ENCODE measurements at regions not wholly inside any gene's neighbourhood (a gene's known extent, or its start where the extent isn't known, plus 50 kb on each side); places are given as distances from the start of the nearest gene placed in this dataset.
"Not testable (repeated sequence)": the region's sequence is repeated elsewhere in the genome, so short reads cannot be mapped to it uniquely, and the experiment has no call there.

DNA sequence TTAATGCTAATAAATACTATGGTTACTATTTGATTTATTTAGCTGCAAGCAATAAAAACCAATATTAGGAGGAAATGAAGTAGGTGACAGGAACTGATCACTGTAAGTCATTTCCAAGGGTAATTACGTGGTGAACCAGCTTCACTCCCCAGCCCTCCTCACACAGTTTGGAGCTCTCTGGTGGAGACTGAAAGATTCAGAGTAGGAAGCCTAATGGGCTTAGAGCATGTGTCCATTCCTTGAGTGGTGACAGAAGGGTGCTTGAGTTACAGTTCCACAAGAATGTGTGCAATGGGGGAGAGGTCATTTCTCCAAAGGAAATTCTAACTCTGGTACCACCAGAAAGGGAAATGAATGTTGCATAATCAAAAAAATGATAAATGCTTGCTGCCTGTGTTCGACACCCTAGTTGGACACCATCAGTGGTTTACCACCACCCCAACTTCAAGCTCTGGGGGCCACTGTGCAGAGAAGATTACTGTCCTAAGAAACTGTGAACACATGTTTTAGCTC lies 285.1 kb upstream of the MMADHC start:
- CTCF ChIA-PET = no interaction called here

DNA sequence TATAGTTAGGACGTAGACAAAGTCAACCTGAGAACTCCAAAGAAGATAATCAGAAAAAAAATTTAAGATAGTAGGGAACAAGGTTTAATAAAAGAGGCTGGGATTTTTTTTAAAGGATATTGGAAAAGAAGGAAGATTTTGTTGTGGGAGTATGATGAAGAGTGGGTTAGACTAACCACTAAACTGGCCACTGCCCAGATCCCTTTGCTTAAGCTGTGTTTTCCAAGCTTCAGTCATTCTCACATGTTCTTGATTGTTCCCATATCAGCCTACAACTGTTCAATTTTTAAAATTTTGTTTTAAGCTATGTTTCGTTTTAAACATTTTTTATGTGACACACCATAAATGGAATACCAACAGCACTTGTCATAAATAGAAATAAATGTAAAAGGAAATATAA lies 284.5 kb upstream of the MMADHC start:
- H3K27me3 Mint-ChIP-seq (ENCODE audit: low read depth) = no peaks in the 10 kb centered on the region
- POLR2A ChIA-PET = no interaction called here
- H3K9me3 Mint-ChIP-seq (ENCODE audit: insufficient read depth) = no peaks in the 10 kb centered on the region
- no peak overlapping the region for H3K27ac Mint-ChIP-seq
- no peak for ATAC-seq
- DNase-seq = no peak
- no peaks in the 10 kb centered on the region for H3K4me1 Mint-ChIP-seq (ENCODE audit: low read depth)
- H3K36me3 Mint-ChIP-seq (ENCODE audit: low read depth) = no peaks in the 10 kb centered on the region
- CTCF ChIA-PET = no interaction called here
- no peak overlapping the region for H3K4me3 Mint-ChIP-seq

More for the DNA sequence above, 285.1 kb upstream of the MMADHC start:
- no peak overlapping the region for H3K27ac Mint-ChIP-seq
- no peaks in the 10 kb centered on the region for H3K9me3 Mint-ChIP-seq (ENCODE audit: insufficient read depth)
- ATAC-seq (no peak), DNase-seq (no peak)
- H3K4me3 Mint-ChIP-seq = no peak overlapping the region
- H3K4me1 Mint-ChIP-seq (ENCODE audit: low read depth) = no peaks in the 10 kb centered on the region
- no peaks in the 10 kb centered on the region for H3K27me3 Mint-ChIP-seq (ENCODE audit: low read depth)
- no peaks in the 10 kb centered on the region for H3K36me3 Mint-ChIP-seq (ENCODE audit: low read depth)
- POLR2A ChIA-PET = no interaction called here

DNA sequence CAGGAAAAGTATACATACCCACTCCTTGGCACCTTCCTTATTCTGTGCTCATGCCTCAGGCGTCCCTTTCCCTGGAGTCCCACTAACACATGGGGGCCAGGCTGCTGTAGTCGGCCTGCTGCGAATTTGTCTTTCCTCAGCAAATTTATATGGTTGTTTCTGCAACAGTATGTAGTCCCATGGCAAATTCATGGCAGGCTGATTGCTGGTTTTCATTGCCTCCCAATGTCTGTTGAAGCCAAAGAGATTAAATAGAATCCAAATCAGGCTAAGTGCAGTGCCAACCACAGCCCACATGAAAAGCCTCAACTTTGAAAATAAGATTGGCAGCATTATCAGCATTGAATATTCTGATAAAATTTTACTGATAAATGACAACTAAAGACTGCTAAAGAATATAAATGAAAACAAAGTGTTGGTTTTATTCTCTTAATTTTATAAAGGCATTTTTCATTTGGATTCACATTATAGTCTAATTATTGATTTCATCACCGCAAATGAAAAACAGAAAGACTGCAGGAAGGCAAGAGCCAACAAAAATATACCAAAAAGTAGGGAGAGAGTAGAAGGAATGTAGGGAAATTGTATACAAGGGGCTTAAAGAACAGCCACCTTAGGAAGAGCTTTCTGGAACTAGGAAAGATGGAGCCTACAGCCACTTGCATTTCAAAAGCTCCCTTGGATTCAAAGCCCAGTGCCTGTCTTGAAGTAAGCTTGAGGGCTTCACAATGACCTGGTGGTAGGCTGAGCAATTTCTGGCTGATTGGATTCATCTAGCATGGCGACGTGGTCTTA lies 283.7 kb upstream of the MMADHC start:
- H3K27me3 Mint-ChIP-seq (ENCODE audit: low read depth) = no peaks in the 10 kb centered on the region
- H3K27ac Mint-ChIP-seq = no peak overlapping the region
- no peak for ATAC-seq
- H3K9me3 Mint-ChIP-seq (ENCODE audit: insufficient read depth) = no peaks in the 10 kb centered on the region
- H3K4me3 Mint-ChIP-seq = no peak overlapping the region
- ChIA-PET POLR2A (no interaction called here), CTCF (no interaction called here)
- no peaks in the 10 kb centered on the region for H3K36me3 Mint-ChIP-seq (ENCODE audit: low read depth)
- no peak for DNase-seq
- no peaks in the 10 kb centered on the region for H3K4me1 Mint-ChIP-seq (ENCODE audit: low read depth)

DNA sequence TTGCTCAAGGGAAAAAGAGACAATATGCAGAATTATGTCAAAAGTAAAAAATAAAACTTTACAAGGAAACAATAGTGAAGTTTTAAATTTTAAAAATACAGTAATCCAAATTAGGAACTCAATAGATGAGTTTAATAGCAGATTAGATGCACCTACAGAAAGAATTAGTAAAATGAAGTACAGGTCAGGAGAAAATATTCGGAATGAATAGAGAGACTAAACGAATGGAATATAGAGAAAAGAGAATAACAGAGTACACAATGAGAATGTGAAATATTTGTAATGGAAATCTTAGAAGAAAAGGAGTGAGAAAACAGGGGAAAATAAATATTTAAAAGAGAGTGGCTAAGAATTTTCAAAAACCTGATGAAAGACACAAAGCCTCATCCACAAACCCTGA lies 275.7 kb upstream of the MMADHC start:
- DNase-seq (no peak), ATAC-seq (no peak)
- no peaks in the 10 kb centered on the region for H3K36me3 Mint-ChIP-seq (ENCODE audit: low read depth)
- H3K27me3 Mint-ChIP-seq (ENCODE audit: low read depth) = no peaks in the 10 kb centered on the region
- POLR2A ChIA-PET = no interaction called here
- H3K9me3 Mint-ChIP-seq (ENCODE audit: insufficient read depth) = peaks cover 4% of the 10 kb centered on the region
- H3K4me1 Mint-ChIP-seq (ENCODE audit: low read depth) = no peaks in the 10 kb centered on the region
- CTCF ChIA-PET = no interaction called here
- H3K4me3 Mint-ChIP-seq = no peak overlapping the region
- no peak overlapping the region for H3K27ac Mint-ChIP-seq

DNA sequence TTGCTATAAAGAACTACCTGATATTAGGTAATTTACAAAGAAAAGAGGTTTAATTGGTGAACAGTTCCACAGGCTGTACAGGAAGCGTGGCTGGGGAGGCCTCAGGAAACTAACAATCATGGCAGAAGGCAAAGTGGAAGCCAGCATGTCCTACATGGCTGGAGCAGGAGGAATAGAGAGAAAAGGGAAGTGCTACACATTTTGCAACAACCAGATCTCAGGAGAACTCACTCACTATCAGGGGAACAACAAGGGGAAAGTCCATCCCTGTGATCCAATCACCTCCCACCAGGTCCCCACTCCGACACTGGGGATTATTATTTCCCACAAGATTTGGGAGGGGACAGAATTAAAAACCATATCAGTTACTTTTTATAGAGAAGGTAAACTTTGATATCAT lies 273.5 kb upstream of the MMADHC start:
- POLR2A ChIA-PET = no interaction called here
- CTCF ChIA-PET = no interaction called here

DNA sequence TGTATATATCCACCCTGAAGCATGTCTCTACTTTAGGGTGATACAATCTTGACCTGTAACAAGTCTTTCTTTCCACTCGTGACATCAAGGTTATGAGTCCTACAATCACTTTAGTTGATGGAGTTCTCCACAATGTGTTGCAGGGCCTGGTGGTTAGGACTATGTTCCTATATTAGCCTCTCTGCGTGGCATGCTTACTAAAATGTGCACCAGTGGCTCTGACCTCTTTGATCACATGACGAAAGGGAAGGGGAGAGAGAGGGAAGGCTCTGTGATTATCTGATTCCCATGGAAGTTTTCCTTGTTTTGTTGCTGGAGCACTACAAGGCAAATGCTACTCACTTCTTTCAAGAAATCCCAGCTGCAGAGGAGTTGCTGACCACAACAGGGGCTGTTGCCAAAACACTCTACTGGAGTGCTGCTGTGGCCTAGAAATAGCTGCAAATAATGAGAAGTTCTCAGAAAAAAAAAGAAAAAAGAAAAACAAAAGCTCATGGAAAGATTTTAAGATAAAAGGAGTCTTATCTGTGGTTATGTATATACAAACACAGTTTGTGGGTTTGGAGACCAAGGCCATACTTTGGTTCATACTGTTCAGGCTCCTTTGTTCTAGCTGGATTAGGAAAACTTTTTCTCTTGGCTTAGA lies 272.8 kb upstream of the MMADHC start:
- CTCF ChIA-PET = no interaction called here
- Mint-ChIP-seq H3K27ac (no peak overlapping the region), H3K4me3 (no peak overlapping the region), H3K36me3 (ENCODE audit: low read depth) (no peaks in the 10 kb centered on the region), H3K4me1 (ENCODE audit: low read depth) (no peaks in the 10 kb centered on the region), H3K27me3 (ENCODE audit: low read depth) (no peaks in the 10 kb centered on the region), H3K9me3 (ENCODE audit: insufficient read depth) (peaks cover 4% of the 10 kb centered on the region)
- DNase-seq (no peak), ATAC-seq (no peak)
- POLR2A ChIA-PET = no interaction called here

More for the DNA sequence above, 273.5 kb upstream of the MMADHC start:
- Mint-ChIP-seq H3K36me3 (ENCODE audit: low read depth) (no peaks in the 10 kb centered on the region), H3K9me3 (ENCODE audit: insufficient read depth) (peaks cover 4% of the 10 kb centered on the region), H3K27ac (no peak overlapping the region), H3K4me1 (ENCODE audit: low read depth) (no peaks in the 10 kb centered on the region), H3K27me3 (ENCODE audit: low read depth) (no peaks in the 10 kb centered on the region), H3K4me3 (no peak overlapping the region)
- no peak for ATAC-seq
- no peak for DNase-seq

DNA sequence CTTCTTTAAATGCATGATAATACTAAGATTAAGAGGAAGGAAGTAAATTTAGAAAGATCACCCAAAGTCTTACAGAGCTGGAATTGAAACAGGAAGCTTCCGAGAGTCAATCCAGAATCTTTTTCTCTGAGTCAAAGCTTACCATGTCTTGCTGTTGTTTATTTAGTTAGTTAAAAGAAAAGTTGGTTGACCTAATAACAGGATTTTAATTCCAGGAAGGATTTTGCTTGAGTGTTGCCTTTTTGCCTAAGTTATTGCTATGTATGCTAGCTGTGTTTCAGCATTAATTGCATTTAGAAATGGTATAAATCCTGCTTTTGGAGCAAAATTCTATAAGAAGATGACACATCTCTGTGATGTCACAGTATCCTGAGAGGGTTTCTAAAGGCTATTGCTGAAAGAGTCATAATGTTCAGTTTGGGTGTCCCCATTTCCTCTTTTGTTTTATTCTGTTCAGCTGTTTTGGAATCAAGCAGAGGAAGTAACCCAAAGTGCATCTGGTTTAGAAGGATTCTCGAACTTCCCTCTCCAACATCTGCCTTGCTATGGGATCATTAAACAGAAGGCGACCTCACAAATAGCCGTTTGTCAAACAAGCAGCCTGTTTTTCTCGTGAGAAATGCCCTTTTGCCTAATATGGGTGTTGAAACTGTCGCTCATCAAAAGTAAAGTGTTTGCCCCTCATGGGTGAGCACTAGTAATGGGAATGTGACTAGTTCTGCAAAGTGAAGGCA lies 271.5 kb upstream of the MMADHC start:
- Mint-ChIP-seq H3K4me1 (ENCODE audit: low read depth) (no peaks in the 10 kb centered on the region), H3K27me3 (ENCODE audit: low read depth) (no peaks in the 10 kb centered on the region), H3K36me3 (ENCODE audit: low read depth) (no peaks in the 10 kb centered on the region), H3K9me3 (ENCODE audit: insufficient read depth) (peaks cover 4% of the 10 kb centered on the region), H3K4me3 (no peak overlapping the region), H3K27ac (no peak overlapping the region)
- DNase-seq (no peak), ATAC-seq (no peak)
- CTCF ChIA-PET = no interaction called here
- POLR2A ChIA-PET = no interaction called here

DNA sequence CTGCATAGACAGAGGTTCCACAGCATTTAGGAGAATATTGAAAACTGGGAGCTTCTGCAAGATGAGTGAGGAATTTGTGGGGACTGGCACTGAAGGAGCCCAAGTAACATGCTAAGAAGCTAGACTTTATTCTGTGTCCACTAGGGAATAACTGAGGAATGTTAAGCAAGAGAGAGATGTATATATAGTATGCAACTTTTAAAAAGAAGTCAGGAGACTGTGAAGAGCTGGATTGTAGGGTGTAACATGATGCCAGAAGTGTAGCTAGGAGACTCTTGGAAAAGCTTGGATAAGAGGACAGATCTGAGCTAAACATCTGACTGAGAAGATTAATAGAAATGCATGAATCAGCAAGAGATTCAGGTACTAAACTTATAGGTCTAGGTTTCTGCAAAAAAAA lies 270.6 kb upstream of the MMADHC start:
- H3K9me3 Mint-ChIP-seq (ENCODE audit: insufficient read depth) = peaks cover 3% of the 10 kb centered on the region
- H3K4me3 Mint-ChIP-seq = no peak overlapping the region
- CTCF ChIA-PET = no interaction called here
- H3K27ac Mint-ChIP-seq = no peak overlapping the region
- ATAC-seq = no peak
- H3K36me3 Mint-ChIP-seq (ENCODE audit: low read depth) = no peaks in the 10 kb centered on the region
- no peak for DNase-seq
- no peaks in the 10 kb centered on the region for H3K4me1 Mint-ChIP-seq (ENCODE audit: low read depth)
- H3K27me3 Mint-ChIP-seq (ENCODE audit: low read depth) = no peaks in the 10 kb centered on the region
- POLR2A ChIA-PET = no interaction called here

DNA sequence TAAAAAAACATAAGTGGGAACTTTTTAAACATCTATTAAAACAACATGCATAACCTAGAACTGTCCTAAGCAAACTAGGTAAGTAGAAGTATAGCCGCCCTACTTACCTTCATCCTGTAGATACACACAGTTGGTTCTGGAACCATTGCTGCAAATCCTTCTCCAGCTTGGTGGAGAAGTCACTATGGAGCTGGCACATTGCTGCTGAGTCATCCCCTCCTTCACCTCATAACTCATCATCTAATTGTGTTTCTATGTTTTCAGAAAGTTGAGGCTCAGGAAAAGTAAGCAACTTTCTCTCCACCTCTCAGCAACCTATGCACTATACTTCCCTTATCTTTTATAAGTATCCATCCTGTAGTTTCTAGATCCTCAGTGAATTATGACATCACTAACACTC lies 269.8 kb upstream of the MMADHC start:
- ChIA-PET CTCF (no interaction called here), POLR2A (no interaction called here)
- no peaks in the 10 kb centered on the region for H3K36me3 Mint-ChIP-seq (ENCODE audit: low read depth)
- H3K4me1 Mint-ChIP-seq (ENCODE audit: low read depth) = no peaks in the 10 kb centered on the region
- ATAC-seq = no peak
- H3K9me3 Mint-ChIP-seq (ENCODE audit: insufficient read depth) = no peaks in the 10 kb centered on the region
- no peak overlapping the region for H3K27ac Mint-ChIP-seq
- DNase-seq = no peak
- H3K4me3 Mint-ChIP-seq = no peak overlapping the region
- H3K27me3 Mint-ChIP-seq (ENCODE audit: low read depth) = no peaks in the 10 kb centered on the region

DNA sequence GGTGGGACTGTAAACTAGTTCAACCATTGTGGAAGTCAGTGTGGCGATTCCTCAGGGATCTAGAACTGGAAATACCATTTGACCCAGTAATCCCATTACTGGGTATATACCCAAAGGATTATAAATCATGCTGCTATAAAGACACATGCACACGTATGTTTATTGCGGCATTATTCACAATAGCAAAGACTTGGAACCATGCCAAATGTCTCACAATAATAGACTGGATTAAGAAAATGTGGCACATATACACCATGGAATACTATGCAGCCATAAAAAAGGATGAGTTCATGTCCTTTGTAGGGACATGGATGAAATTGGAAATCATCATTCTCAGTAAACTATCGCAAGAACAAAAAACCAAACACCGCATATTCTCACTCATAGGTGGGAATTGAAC lies 268.3 kb upstream of the MMADHC start:
- H3K9me3 Mint-ChIP-seq (ENCODE audit: insufficient read depth); H3K4me3 Mint-ChIP-seq; H3K27me3 Mint-ChIP-seq (ENCODE audit: low read depth); H3K4me1 Mint-ChIP-seq (ENCODE audit: low read depth); H3K36me3 Mint-ChIP-seq (ENCODE audit: low read depth); POLR2A ChIA-PET; H3K27ac Mint-ChIP-seq; ATAC-seq; CTCF ChIA-PET; DNase-seq: not testable (repeated sequence)

DNA sequence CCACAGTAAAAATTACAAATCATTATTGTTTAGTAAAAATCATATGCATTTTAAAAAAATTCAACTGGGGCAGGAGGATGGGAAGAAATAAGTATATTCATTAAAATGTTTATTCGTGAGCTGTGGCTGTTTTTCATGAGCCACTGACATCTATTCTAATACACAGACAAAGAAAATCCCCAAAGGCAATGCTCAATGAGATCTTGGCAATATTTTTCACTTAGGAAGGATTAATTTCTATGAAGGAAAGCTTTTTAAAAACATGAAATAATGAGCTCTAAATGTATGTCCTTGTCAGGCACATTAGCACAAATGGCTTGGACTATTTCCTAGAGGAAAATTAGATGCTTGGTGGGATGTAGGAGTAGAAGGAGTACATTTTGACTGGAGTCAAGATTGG lies 262.0 kb upstream of the MMADHC start:
- CTCF ChIA-PET = no interaction called here
- Mint-ChIP-seq H3K4me1 (ENCODE audit: low read depth) (no peaks in the 10 kb centered on the region), H3K9me3 (ENCODE audit: insufficient read depth) (peaks cover 11% of the 10 kb centered on the region), H3K27ac (no peak overlapping the region), H3K4me3 (no peak overlapping the region), H3K27me3 (ENCODE audit: low read depth) (no peaks in the 10 kb centered on the region), H3K36me3 (ENCODE audit: low read depth) (no peaks in the 10 kb centered on the region)
- DNase-seq (no peak), ATAC-seq (no peak)
- POLR2A ChIA-PET = no interaction called here

DNA sequence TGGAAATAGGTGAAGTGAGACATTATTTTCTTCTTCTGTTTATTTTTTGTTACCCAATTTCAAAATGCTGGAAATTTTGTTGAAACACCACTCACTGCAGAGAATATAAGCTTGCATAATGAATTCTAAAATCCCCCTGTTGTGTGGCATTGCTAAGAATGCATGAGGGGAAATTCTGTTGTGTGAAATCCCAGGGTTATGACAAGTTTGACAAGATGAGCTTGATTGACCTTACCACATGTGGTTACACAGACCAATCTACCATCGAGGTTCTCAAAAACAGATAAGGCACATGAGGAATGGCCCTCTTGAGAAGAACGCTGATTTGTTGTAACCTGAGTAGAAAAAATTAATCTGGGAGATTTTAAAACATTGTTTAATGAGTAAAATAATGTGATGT lies 261.6 kb upstream of the MMADHC start:
- no peak for DNase-seq
- no peaks in the 10 kb centered on the region for H3K4me1 Mint-ChIP-seq (ENCODE audit: low read depth)
- no peak for ATAC-seq
- POLR2A ChIA-PET = no interaction called here
- H3K4me3 Mint-ChIP-seq = no peak overlapping the region
- H3K36me3 Mint-ChIP-seq (ENCODE audit: low read depth) = no peaks in the 10 kb centered on the region
- H3K9me3 Mint-ChIP-seq (ENCODE audit: insufficient read depth) = peaks cover 11% of the 10 kb centered on the region
- H3K27ac Mint-ChIP-seq = no peak overlapping the region
- CTCF ChIA-PET = no interaction called here
- H3K27me3 Mint-ChIP-seq (ENCODE audit: low read depth) = no peaks in the 10 kb centered on the region
